GM19452 (cell line): ENCODE measurements at regions not wholly inside any gene's neighbourhood (a gene's known extent, or its start where the extent isn't known, plus 50 kb on each side); places are given as distances from the start of the nearest gene placed in this dataset.
A peak's percentile ranks its signal among the peaks of the same experiment; 100 is the strongest.
"Not testable (repeated sequence)": the region's sequence is repeated elsewhere in the genome, so short reads cannot be mapped to it uniquely, and the experiment has no call there.

Experiments
- ATAC-seq: cut with Tn5 transposase; IDR thresholded peaks from one replicate; pipeline ENCODE4 v1.9.1; 2021; ENCODE audit not compliant: unreplicated experiment

- no peak for ATAC-seq
Measured at GRCh38 chr10:2584385-2584784, 483.0 kb upstream of the PFKP start.

GRCh38 chr10:2576892-2577291 is 490.5 kb upstream of the PFKP start:
- no peak for ATAC-seq

GRCh38 chr10:2575460-2575859 is 491.9 kb upstream of the PFKP start:
- no peak for ATAC-seq

- no peak for ATAC-seq
Measured at GRCh38 chr10:2572611-2573010, 494.7 kb upstream of the PFKP start.

- peak; percentile 72 for ATAC-seq
Measured at GRCh38 chr10:2556883-2557282, 510.5 kb upstream of the PFKP start.

GRCh38 chr10:2548071-2548470 is 519.3 kb upstream of the PFKP start:
- no peak for ATAC-seq

GRCh38 chr10:2547606-2548005 is 519.7 kb upstream of the PFKP start:
- ATAC-seq = no peak

GRCh38 chr10:2546894-2547293 is 520.5 kb upstream of the PFKP start:
- ATAC-seq = not testable (repeated sequence)

GRCh38 chr10:2543974-2544373 is 523.4 kb upstream of the PFKP start:
- no peak for ATAC-seq

GRCh38 chr10:2543142-2543886 is 524.0 kb upstream of the PFKP start:
- ATAC-seq = no peak

GRCh38 chr10:2541176-2541575 is 526.2 kb upstream of the PFKP start:
- ATAC-seq = no peak

GRCh38 chr10:2529945-2530344 is 537.4 kb upstream of the PFKP start:
- ATAC-seq = no peak

- no peak for ATAC-seq
Measured at GRCh38 chr10:2525781-2526180, 541.6 kb upstream of the PFKP start.

- ATAC-seq = no peak
Measured at GRCh38 chr10:2519139-2519538, 548.2 kb upstream of the PFKP start.

GRCh38 chr10:2509081-2509531 is 558.2 kb upstream of the PFKP start:
- ATAC-seq = no peak

- not testable (repeated sequence) for ATAC-seq
Measured at GRCh38 chr10:2501366-2501940, 565.9 kb upstream of the PFKP start.

GRCh38 chr10:2494399-2494798 is 572.9 kb upstream of the PFKP start:
- ATAC-seq = no peak

- ATAC-seq = no peak
Measured at GRCh38 chr10:2488446-2489005, 578.8 kb upstream of the PFKP start.

- no peak for ATAC-seq
Measured at GRCh38 chr10:2487921-2488320, 579.4 kb upstream of the PFKP start.

GRCh38 chr10:2478656-2479055 is 588.7 kb upstream of the PFKP start:
- no peak for ATAC-seq

GRCh38 chr10:2476812-2477553 is 590.4 kb upstream of the PFKP start:
- no peak for ATAC-seq
